CD4-positive, alpha-beta T cell treated with Interleukin-10 for 1 hour (primary cell): ENCODE measurements at regions not wholly inside any gene's neighbourhood (a gene's known extent, or its start where the extent isn't known, plus 50 kb on each side); places are given as distances from the start of the nearest gene placed in this dataset.

ENCODE experiments used
- DNase-seq: peaks from one replicate; pipeline ENCODE4 v3.0.0-alpha.2; 2020

DNA sequence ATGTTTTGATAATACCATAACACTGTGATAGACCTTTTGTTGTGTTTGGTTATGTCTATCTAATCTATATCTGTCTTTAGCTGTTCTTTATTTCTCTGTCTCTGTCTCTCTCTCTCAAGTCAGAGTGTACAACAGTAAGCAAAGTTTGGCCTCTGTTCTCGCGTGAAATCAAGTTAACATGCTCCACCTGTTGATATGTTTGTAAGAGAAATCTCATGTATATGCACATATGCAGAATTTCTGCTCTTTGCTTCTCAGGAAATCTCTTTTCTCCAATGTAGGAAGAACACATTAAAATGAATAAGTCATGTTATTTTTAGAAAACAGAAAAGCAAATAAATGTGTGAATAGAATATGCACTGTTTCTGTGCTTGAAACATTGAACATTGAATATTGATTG, 425.5 kb upstream of the SEMA6D start:
- no peak for DNase-seq

DNA sequence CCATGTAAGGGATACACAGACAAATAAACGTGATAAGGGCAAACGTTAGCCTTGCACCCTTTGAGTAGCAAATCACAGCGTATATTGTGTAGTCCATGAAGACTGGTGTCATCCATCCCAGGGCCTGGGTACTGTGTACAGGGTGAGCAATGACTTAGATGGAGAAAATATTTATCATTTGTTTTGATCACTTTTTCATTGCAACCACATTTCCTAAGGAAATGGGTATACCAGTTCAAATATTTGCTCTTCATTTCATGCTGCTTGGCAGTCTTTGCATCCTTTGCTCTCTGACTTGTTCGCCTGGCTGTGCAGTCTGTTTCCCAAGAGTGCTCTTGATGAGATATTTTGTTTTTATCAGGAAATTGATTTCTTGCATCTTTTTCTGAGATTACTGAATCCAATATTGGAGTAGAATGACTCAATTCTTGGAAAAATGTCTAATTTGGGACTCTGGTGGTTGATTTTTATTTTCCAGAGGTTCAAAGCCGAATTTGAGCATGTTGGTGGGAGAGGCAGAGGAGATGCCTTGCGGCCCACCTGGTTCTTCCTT, 424.6 kb upstream of the SEMA6D start:
- DNase-seq, result no peak

DNA sequence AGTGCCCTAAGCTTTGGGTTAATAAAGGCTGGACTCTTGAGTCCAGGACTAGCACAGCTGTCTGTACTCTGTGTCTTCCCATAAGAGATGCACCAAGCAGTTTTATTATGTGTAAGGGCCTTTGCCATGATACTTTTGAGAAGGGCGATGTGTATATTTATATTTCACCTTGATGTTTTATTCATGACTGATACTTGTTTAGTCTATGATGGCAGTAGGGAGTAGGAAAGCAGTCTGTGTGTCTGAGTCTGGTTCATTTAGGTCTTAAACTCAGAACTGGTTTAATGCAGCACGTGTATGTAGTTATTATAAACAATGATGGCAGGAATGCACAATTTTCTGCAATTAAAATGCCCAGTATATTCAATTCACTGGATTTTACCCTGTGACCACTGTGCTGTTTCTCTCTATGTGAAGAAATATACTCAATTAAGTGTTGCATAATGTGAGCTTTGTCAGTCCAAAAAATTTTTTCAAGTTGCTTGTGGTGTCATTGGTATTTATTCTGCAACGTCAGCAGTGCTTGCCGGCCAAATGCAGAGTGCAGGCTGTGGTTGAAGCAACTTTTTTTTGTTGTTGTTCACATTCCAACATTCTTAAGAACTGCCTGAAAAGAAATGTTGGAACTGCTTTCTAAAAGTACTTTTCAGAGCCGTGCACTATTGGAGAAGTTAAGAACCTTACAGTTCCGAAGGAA, 423.7 kb upstream of the SEMA6D start:
- DNase-seq, result no peak

DNA sequence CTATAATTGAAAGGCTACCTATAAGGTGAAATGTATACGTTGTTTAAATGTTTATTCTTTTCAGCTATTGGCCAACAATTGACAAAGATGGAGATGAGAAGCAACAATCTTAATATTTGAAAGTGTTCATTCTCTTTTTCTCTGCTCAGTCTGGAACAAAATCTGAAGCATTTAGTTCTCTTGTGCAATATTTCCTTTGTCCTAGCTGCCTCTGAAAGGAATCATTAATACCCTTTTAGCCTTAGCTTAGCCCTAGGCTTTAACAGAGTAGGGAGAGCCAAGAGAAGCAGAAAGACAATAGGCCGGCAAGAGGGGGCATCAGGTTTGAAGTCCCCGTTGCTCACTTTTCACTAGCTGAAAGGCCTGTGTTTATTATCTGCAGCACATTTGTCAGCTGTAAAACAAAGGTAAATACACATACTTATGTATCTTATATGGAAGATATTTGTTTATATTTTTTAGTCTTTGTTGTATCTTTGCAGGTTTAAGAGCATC, 422.5 kb upstream of the SEMA6D start:
- no peak for DNase-seq

- DNase-seq, result no peak
These were observed 420.4 kb upstream of the SEMA6D start for GRCh38 chr15:47296881-47297280.

DNA sequence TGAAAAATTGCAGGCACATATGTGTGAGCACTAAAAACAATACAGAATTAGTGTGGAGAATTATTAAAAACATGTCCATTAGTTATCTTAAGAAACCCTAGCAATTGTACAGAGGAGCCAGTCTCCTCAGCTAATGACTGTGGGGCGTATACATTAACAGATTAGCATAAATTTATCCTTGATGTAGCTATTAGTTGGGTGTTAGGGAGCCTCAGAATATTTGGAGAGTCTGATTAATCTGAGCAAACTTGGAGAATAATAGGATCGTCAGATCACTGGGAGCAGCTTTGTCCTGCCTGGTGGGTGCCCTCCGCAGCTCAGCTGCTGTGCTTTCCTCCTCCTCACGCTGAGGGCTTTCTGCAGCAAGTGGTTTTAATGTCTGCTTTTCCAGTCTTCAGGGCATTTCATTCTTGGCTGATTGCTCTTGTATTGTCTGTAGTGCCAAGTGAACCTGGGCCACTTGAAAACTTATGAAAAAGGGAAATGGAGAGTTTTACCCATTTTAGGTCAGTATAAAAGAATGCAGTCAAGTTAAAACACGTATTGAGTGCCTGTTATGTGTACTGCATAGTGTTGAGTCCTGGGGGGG, 417.4 kb upstream of the SEMA6D start:
- DNase-seq, result no peak

DNA sequence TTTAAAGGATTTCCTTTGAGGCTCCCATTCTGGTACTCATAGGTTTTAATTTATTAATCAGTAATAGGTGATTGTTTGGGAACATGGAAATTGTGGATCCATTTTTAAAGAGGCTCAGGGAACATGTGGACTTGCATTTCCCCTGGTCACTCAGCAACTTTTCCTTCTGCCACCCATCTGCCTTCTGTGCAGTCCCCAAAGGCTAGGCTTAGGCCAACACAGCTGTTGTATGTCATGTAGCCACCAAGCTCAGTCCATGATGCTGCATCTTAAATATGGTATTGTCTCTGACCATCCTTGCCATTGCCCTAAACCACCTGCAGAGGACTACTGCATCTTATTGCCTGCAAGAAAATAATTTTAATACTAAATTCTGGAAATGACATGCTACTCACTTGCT, 416.7 kb upstream of the SEMA6D start:
- no peak for DNase-seq

DNA sequence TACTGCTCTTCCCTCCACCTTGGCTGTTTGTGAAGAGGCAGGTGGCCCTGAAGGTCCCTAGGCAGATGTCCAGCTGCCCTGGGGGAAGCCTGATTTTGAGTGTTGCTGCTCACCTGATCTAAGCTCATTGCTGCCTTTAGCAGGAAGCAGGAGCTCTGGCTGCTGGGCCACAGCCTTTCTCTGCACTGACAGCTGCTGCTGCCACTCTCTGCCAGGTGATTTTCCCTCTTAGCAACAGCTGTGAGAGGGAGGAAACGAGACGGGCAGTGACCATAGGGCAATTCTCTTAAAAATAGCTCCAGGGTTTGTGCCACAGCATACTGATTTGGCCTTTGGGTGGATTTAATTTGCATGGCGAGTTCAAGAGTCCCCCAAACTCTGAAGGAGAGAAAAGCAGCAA, 415.8 kb upstream of the SEMA6D start:
- no peak for DNase-seq

DNA sequence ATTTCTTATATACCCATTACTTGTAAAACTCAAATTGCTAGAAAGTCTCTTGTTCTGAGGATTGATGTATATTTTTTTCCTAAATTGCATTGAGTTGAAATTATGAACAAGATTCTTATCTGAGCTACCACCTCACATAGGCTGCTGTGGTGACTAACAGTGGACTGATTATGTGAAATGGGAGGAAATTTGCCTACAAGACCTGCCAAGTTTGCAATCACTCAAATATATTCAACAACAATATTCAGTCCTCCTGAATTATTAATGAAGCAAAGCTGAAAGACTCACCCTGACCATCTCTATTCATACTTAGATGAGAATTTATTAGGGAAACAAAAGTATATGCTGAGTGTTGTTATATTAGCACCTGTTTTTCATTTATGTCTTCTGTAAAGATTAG, 412.6 kb upstream of the SEMA6D start:
- DNase-seq, result no peak

GRCh38 chr15:47312161-47312560, 405.1 kb upstream of the SEMA6D start:
- no peak for DNase-seq

- no peak for DNase-seq
These were observed 390.6 kb upstream of the SEMA6D start for GRCh38 chr15:47326410-47327333.

GRCh38 chr15:47331829-47332393, 385.4 kb upstream of the SEMA6D start:
- DNase-seq, result no peak

DNA sequence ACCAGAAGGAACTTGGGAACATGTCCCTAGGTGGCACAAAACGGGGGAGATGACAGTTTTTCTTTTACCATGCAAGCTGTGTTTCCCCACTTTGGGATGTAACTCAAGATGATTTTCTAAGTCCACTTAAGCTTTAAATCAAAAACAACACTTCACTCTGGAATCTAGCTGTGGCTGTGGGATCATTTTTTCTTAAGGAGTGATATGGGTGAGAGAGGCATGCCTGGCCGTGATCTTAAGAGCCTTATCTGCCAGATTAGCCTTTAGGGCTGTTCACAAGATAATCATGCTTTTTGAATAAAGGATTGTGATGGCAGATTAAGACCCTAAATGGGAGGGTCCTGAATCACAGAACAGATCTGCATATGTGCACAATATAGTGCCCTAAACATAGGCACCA, 384.8 kb upstream of the SEMA6D start:
- DNase-seq, result no peak

DNA sequence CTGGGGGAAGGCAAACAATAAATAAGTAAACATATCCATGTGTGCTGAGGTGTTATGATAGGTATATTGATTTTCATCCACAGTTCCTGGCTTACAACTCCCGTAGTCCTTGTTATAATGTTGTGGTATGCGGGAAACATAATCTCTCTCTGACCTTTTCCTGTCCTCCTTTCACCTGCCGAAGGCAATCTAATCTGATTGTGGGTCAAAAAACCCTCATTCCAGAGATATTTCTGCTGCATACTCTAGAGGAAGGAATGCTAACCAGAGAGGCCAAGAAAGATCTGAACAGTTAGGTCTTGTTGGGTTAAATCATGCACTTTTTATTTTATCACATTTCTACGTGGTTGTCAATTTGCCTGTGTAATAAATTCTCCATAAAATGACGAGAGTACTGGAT, 383.6 kb upstream of the SEMA6D start:
- no peak for DNase-seq

DNA sequence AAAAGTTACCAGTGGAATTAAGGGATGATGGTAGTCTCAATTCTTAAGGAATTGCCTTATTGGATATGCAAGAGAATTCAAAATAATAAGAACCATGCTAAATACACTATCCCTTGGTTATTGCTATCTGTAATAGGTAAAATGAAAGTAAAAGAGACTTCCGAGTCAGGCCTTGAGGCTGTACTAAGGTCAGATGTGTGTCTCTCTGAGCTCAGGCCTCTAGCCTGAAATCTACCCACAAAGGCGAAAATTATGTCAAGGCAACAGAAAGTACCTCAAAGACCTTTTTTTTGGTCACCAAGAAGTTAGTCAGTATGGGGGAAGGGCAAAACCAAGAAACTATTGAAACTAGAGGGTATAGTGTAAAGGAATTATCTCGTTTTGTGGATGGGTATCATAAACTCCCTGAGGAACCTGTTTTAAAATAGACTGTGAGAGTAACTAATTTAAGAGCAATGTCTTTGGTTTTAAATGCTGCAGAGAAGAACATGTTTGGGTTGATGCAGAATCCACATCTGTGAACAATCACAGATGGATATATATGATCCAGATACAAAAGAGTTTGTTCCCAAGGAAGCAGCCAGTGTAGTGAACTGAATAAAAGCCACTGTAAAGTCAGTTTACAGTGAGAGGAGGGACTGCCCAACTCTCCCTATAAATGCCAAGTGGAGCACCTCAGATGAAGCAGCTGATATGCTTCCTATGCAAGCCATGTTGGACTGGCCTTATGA, 382.3 kb upstream of the SEMA6D start:
- DNase-seq, result no peak

DNA sequence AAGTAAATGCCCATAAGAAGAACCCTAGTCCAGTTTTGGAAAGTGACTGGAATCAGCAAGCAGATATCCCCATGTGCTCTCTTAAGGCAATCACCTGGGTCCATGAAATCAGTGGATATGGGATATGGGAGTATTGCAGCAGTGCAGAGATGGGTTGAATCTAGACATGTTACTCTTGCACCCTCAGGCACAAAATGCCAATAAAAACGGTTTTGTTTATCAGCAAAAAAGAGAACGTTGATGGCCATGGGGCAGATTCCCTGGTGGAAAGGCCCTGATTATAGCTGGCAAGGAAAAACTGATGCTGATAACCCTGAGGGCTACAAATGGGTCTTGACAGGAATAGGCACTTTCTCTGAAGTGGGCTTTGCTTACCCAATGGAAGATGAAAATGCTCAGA, 380.2 kb upstream of the SEMA6D start:
- DNase-seq, result no peak

DNA sequence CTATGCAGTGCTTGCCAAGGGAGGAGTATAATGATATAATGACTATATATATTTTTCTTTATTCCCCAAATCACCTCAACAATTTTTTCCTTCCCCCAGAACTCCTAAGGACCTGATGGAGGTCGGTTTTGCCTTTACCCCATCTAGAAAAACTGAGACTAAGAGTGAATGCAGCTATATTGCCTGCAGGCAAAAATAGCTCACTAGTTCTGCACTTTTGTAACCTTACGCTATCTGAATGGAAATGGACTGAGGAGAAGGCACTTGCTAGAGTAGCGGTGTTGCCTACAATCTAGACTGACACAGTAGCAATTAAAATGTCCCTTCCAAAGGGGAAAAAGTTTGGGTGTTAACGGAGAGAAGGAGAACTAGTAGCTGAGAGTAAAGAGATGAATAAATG, 379.5 kb upstream of the SEMA6D start:
- no peak for DNase-seq

- no peak for DNase-seq
These were observed 378.5 kb upstream of the SEMA6D start for GRCh38 chr15:47338771-47339170.

DNA sequence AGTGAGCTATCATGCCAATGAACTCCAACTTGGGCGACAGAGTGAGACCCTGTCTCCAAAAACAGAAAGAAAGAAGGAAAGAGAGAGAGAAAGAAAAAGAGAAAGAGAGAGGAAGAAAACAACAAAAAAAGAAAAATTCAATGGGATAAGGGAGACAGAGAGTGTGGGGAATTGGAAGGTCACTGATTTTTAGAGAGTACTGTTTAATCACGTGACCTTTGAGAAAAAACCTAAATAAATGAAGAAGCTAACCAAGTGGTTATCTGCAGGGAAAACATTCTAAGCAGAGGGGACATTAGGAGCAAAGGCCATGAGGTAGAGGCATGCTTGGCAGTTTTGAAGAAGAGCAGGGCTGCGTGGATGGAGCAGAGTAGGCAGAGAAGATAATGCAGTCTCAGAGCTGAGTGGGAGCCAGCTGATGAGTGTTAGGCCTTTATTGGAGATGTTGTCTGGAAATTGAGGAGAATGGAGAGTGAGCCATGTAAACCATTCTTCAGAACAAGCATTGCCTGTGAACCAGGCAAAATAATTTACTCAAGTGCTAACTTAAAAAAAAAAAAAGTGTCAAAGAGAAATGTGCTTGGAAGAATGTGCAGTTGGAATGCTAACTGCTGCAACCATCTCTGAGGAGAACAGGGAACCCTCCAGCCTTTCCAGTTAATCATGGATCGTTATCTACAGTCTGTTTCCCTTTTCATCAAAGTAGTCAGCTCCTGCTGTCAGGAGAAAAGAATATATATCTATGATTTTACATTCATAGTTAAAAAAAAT, 377.3 kb upstream of the SEMA6D start:
- no peak for DNase-seq

- no peak for DNase-seq
These were observed 376.8 kb upstream of the SEMA6D start for GRCh38 chr15:47340571-47340920.

DNA sequence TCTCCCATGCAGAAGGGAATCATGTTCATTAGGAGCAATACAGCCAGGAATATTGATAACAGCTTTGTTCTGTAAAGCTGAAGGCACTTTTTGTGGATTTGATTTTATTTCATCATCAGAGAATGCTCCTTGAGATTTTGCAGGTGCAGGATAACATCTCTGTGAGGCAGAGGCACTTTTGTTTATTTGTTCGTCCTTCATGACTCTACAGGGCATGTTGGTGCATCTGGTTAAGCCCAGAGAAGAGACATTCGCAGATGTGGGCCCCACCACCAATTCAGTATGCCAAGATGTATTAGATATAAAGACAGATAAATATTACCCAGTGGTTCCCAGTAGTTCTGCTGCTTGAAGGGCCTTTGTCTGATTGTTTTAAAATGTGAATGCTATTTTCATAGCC, 368.1 kb upstream of the SEMA6D start:
- DNase-seq, result no peak

DNA sequence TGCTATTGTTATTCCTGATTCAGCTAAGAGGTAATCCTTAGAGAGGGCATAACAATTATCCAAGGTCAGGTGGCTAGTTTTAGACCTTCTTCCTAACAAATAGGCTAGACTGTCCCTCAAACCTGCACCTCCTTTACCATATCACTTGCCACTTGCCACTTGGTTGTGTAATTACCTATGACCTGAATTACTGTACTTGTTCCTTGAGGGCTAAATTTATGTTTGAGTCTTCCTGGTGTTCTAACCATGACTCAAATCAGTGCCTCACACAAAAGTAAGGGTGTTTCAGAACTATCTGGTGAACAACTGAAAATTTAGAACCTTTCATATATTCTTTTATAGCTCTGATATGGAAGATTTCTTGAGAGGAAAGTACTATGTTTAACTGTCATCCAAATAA, 365.8 kb upstream of the SEMA6D start:
- DNase-seq, result no peak
